H4 (cell line): ENCODE measurements at regions not wholly inside any gene's neighbourhood (a gene's known extent, or its start where the extent isn't known, plus 50 kb on each side); places are given as distances from the start of the nearest gene placed in this dataset.
"Not testable (repeated sequence)": the region's sequence is repeated elsewhere in the genome, so short reads cannot be mapped to it uniquely, and the experiment has no call there.

Experiments used
- DNase-seq: peaks from one replicate; pipeline ENCODE4 v3.0.0-alpha.2; 2015; ENCODE audit warnings: low spot score

DNA sequence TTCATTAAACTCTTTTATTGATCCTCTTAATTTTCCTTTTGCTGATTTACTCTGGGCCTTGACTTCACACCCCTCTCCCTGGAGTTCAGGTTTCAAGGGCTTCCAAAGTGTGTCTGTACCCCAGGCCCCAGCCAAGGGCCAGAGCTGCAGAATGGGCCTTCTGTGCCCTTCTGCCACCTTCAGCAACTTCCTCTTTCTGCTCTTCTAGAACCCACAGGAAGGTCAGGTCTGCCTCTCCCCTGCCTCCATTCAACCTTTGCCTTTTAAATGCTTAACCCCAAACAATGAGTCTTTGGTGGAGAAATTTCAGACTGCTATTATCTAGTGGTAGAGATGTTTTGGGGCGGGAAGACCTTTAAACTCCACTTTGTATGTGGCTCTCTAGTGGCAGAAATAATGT, 63.1 kb downstream of the TSN start:
- no peak for DNase-seq

GRCh38 chr2:121819846-121820245, 64.4 kb downstream of the TSN start:
- no peak for DNase-seq

DNA sequence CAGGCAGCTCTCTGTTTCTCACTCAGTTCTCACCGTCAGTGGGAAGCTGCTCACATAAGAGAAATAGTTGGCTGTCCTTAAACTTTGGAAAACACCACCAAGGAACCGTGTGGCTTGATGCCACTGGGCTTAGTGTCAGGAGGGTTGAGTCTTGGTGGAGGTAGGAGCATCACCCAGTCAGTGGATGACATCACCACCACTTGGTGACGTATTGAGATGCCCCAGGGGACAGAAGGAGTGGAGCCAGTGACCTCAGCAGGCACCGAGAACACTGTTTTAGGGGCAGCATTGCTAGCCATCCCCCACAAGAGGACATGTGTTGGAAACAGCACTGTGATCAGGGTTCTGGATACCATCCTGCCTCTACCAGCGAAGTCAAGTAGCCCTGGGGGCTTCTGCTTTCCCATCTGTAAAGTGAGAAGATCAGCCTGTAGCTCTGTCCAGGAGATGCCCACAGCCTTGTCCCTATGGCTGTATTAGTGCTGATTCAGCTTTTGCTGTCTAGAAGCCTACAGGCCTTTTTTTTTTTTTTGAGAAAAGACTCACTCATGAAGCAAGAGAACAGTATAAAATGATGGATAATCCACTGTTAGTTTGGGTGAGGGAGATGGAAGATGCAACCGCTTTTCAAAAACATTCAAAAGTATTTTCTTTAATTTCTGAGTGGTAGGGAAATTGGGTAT, 66.2 kb downstream of the TSN start:
- no peak for DNase-seq

DNA sequence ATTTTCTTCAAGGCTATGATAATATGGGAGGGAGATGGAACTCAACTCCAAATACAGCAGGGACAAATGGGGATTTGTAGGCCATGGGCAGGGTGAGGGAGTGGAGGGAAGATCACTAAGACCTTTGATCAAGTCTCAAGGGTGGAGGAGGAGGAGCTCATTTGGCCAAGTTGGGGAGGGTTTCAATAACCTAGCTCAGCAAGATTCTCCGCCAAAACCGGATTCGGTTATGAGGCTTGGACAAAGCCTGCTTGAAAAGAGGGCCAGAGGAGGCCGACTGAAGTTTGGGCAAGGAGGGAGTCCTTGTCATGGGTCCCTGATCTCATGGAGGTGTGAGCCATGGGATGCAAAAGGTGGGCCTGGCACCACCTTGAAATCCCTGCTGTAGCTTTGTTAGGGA, 68.8 kb downstream of the TSN start:
- DNase-seq = no peak

DNA sequence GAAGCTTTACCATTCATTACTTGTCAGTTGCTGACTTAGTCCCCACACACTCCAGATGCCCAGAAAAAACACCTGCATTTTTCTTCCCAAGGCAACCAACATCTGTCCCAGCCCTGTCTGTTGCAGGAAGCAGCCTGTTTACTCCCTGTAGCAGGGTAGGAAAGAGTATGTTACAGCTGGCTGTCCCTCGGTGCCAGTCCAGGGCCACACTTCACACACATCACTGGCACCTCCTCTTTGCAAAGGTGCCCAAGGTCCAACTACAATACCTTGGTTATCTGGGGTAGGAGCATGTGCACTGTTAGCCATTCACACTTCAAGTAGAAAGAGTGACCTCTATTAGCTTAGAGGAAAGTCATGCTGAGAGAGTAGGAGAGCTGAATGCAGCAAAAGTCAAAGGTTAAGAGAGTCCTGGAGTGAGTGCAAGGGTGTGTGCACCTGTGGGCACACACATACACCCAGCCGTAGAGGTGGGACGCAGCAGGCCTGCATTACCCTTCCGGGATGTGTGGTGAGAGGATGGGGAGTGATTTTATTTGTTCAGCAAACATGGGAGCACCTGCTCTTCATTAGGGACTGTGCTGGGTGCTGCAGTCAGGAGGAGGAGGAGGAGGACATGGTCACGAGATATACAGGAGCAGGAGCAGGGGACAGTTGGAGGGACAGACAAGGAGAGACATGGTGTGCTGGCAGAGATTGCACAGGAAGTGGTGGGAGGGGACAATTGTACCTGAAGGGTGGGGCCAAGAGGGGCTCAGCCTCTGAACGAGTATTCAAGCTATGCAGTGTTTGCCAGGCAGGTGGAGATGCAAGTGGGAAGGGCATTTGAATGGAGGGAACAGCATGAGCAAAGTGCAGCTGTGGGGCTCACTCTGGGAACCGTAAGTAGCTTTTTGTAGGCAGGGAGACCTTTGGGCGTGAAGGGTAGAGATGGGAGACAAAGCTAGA, 69.8 kb downstream of the TSN start:
- DNase-seq = no peak

DNA sequence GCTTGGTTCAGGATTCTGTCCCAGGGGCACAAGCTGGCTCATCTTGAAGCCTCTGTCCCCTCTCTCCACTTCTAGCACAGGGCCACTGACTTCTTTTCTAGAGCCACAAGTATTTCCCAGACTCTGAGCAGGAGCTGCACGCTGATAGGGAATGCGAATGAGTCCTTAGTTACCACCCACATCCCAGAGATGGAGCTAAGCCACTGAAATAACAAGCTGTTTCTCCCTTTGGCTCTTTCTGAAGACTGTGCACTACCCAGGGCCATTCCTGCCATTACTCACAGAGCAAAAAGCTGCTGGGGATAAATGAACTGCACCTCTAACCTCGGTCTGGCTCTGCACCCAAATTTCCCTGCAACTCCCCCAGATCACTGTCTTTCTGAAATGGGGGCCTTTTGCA, 70.6 kb downstream of the TSN start:
- no peak for DNase-seq

- no peak for DNase-seq
These were observed 72.9 kb downstream of the TSN start for GRCh38 chr2:121828281-121828731.

DNA sequence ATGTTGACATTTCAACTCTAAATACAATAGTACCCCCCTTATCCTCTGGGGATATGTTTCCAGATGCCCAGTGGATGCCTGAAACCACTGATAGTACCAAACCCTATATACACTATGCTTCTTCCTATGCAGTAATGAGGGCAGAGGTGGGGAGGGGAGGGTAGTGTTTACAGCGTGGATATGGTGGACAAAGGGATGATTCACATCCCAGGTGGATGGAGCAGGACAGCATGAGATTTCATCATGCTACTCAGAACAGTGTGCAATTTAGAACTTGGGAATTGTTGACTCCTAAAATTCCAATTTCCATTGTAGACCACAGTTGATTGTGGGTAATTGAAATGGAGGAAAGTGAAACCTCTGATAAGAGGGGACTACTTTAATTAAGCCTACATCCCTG, 75.4 kb downstream of the TSN start:
- DNase-seq = no peak

DNA sequence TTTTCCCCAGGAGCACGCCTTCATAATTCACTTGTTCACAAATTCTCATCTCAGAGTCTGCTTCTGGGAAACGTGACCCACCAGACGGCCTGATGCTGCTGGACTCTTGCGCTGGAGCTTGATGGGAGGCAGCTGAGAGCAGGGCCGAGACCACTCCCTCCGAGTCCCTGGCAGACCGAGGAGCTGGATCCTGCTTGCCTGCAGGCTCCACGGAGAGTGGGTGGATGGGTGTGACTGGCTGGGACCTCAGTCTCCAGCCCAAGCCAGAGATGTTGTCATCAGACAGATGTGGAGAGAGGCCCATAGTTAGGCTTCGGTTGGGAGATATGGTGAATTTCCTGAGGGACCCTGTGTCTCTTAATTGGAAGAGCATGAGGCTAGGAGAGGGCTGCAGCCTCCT, 76.4 kb downstream of the TSN start:
- no peak for DNase-seq

- no peak for DNase-seq
These were observed 77.2 kb downstream of the TSN start for GRCh38 chr2:121832412-121833357.

GRCh38 chr2:121833358-121833723, 77.9 kb downstream of the TSN start:
- no peak for DNase-seq

- no peak for DNase-seq
These were observed 81.2 kb downstream of the TSN start for GRCh38 chr2:121836611-121837010.

DNA sequence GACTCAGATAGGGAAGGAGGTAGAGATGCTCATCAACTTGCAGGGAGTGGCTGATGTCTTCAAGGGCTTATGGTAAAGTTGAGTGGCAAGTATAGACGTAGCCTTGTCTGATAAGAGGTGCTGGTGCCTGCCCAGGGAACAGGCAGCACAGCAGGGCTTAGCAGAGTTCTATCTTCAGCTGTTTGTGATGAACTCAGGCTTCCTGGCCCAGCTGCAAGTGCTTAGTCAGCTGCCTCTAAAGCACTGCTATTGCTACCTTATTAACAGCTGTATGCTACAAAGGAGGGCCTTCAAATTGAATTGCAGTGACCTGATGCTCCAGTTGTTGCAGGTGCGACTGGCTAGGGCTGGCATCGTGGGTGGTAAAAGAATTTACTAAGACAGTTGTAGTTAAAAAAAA, 82.1 kb downstream of the TSN start:
- no peak for DNase-seq

DNA sequence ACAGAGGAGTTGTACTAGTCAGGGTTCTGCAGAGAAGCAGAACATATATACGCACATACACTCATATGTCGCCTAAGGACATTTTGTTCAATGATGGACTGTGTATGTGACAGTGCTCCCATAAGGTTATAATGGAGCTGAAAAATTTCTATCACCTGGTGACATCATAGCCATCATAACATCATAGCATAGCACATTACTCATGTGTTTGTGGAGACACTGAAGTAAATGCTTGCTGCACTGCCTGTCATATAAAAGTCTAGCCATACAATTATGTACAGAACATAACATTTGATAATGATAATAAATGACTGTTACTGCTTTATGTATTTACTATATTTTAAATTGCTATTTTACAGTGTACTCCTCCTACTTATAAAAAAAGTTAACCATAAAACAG, 83.1 kb downstream of the TSN start:
- DNase-seq = no peak

- no peak for DNase-seq
These were observed 84.1 kb downstream of the TSN start for GRCh38 chr2:121839584-121839983.

GRCh38 chr2:121849236-121849635, 93.8 kb downstream of the TSN start:
- no peak for DNase-seq

DNA sequence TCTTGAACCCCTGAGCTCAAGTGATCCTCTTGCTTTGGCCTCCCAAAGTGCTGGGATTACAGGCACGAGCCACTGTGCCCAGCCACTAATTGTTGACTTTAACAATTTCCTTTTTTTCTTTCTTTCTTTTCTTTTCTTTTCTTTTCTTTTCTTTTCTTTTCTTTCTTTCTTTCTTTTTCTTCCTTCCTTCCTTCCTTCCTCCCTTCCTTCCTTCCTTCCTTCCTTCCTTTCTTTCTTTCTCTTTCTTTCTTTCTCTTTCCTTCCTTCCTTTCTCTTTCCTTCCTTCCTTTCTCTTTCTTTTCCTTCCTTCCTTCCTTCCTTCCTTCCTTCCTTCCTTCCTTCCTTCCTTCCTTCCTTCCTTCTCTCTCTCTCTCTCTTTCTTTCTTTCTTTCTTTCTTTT, 97.7 kb downstream of the TSN start:
- not testable (repeated sequence) for DNase-seq

GRCh38 chr2:121855510-121855909, 100.1 kb downstream of the TSN start:
- DNase-seq = no peak

DNA sequence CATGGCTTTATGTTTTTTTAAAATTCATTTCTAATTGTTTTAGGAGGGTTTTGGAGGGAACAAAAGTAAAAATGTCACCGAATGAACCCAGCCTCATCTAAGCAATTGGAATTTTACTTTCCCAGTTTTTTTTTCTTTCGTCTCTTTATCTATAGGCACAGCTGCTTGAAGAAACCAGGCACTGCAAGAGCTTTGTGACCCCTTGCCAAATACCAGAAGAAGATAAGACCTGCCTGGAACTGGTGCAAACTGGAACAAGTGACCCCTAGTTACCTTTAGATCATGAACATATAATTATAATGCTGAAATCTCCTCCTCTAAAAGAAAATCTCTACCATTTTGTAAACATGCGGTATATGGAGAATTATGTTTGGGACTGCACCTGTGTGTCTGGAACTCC, 100.9 kb downstream of the TSN start:
- no peak for DNase-seq

- no peak for DNase-seq
These were observed 102.9 kb downstream of the TSN start for GRCh38 chr2:121858369-121858768.

DNA sequence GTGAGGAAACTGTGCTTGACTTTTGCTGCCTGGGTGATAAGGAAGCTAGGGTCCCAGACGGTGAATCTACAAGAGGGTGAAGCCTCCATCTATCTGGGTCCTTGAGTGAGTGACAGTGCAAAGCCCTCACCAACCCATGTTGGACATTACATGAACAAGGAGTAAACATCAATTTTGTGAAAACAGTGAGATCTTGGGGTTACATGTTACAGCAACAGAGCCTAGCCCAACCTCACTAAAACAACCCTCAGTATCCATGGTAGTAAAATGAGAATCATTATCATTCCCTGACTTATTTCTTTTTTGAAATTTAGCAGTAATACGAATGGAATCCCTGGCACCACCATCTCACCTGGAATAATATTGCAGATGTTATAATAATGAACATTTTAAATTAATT, 103.4 kb downstream of the TSN start:
- DNase-seq = no peak
